Right atrium auricular region (tissue), 2 donors: ENCODE measurements at regions not wholly inside any gene's neighbourhood (a gene's known extent, or its start where the extent isn't known, plus 50 kb on each side); places are given as distances from the start of the nearest gene placed in this dataset.

ENCODE experiments used
- DNase-seq: peaks from one replicate; pipeline ENCODE4 v3.0.0-alpha.2; 2019; ENCODE audit warnings: low spot score
- H3K27ac ChIP-seq, 2 donors: fragments of 200-600 bp; sonication (generic); 1 replicate in 1 of 2; 2 replicates in 1 of 2; pipeline ENCODE4 v1.5.1; 2016 to 2019
- H3K27me3 ChIP-seq, 2 donors: fragments of 200-600 bp; sonication (generic); one replicate each; pipeline versions ENCODE4 v1.5.1 to v1.6.0; 2017 to 2019
- H3K36me3 ChIP-seq: fragments of 200-600 bp; sonication (generic); one replicate; pipeline ENCODE4 v1.5.1; 2016
- H3K4me1 ChIP-seq, 2 donors: fragments of 200-600 bp; sonication (generic); one replicate each; pipeline versions ENCODE4 v1.5.1 to v1.6.0; 2017 to 2019
- H3K4me3 ChIP-seq, 2 donors: fragments of 200-600 bp; sonication (generic); 1 replicate in 1 of 2; 2 replicates in 1 of 2; pipeline ENCODE4 v1.5.1; 2017 to 2019; ENCODE audit warnings: mild to moderate bottlenecking in 1 of 2, moderate library complexity in 1 of 2
- H3K9me3 ChIP-seq, 2 donors: fragments of 200-600 bp; sonication (generic); one replicate each; pipeline ENCODE4 v1.5.1; 2019
- CTCF ChIP-seq, 2 donors: fragments of 200-600 bp; sonication (generic); IDR thresholded peaks; one replicate each; pipeline ENCODE4 v1.5.1; 2019; ENCODE audit warnings: antibody characterized with exemption in 2 of 2

- H3K9me3 ChIP-seq: no peaks in the 10 kb centered on the region
- no peaks in the 10 kb centered on the region for H3K4me1 ChIP-seq
- H3K27ac ChIP-seq: no peak overlapping the region
- H3K4me3 ChIP-seq: no peak overlapping the region
- no peaks in the 10 kb centered on the region for H3K27me3 ChIP-seq
- no peak for DNase-seq
- H3K36me3 ChIP-seq: no peaks in the 10 kb centered on the region
- no peak for TF ChIP-seq CTCF (IDR thresholded peaks at IDR 0.05)
Measured at GRCh38 chr1:95353194-95353593, 119.2 kb downstream of the RWDD3 start.

- Histone ChIP-seq H3K36me3 (no peaks in the 10 kb centered on the region), H3K27ac (no peak overlapping the region), H3K4me3 (no peak overlapping the region), H3K9me3 (no peaks in the 10 kb centered on the region), H3K27me3 (no peaks in the 10 kb centered on the region), H3K4me1 (no peaks in the 10 kb centered on the region)
- DNase-seq: no peak
- no peak for TF ChIP-seq CTCF (IDR thresholded peaks at IDR 0.05)
Measured at GRCh38 chr1:95364546-95364945, 130.5 kb downstream of the RWDD3 start.

GRCh38 chr1:95366498-95366897 lies 132.5 kb downstream of the RWDD3 start:
- TF ChIP-seq CTCF (IDR thresholded peaks at IDR 0.05): no peak
- Histone ChIP-seq H3K36me3 (no peaks in the 10 kb centered on the region), H3K27me3 (no peaks in the 10 kb centered on the region), H3K4me3 (no peak overlapping the region), H3K4me1 (no peaks in the 10 kb centered on the region), H3K27ac (no peak overlapping the region), H3K9me3 (no peaks in the 10 kb centered on the region)
- no peak for DNase-seq

- no peaks in the 10 kb centered on the region for H3K27me3 ChIP-seq
- no peak overlapping the region for H3K27ac ChIP-seq
Measured at GRCh38 chr1:95368178-95368577, 134.2 kb downstream of the RWDD3 start.

GRCh38 chr1:95369985-95370690 lies 136.1 kb downstream of the RWDD3 start:
- DNase-seq: no peak
- no peaks in the 10 kb centered on the region for H3K36me3 ChIP-seq
- no peak overlapping the region for H3K4me3 ChIP-seq
- no peaks in the 10 kb centered on the region for H3K9me3 ChIP-seq
- H3K27ac ChIP-seq: no peak overlapping the region
- H3K4me1 ChIP-seq: no peaks in the 10 kb centered on the region
- H3K27me3 ChIP-seq: no peaks in the 10 kb centered on the region
- TF ChIP-seq CTCF (IDR thresholded peaks at IDR 0.05): no peak

More at GRCh38 chr1:95368178-95368577, 134.2 kb downstream of the RWDD3 start:
- Histone ChIP-seq H3K36me3 (no peaks in the 10 kb centered on the region), H3K4me3 (no peak overlapping the region), H3K4me1 (no peaks in the 10 kb centered on the region), H3K9me3 (no peaks in the 10 kb centered on the region)
- DNase-seq: no peak
- TF ChIP-seq CTCF (IDR thresholded peaks at IDR 0.05): no peak
